SU-DHL-6 (cell line): ENCODE measurements at regions not wholly inside any gene's neighbourhood (a gene's known extent, or its start where the extent isn't known, plus 50 kb on each side); places are given as distances from the start of the nearest gene placed in this dataset.

ENCODE experiments used
- EZH2phosphoT487 ChIP-seq: fragments of 200-600 bp; sonication (generic), shearing (Covaris generic); conservative IDR thresholded peaks from 2 replicates; pipeline ENCODE4 v1.6.1; 2018; ENCODE audit warnings: mild to moderate bottlenecking, antibody characterized with exemption, low read length, moderate library complexity, mixed read lengths
- TF ChIP-seq, protein P1 (sequence below): fragments of 200-600 bp; sonication (generic); IDR thresholded peaks from one replicate; pipeline ENCODE4 v1.5.1; 2017; ENCODE audit warnings: antibody characterized with exemption, mild to moderate bottlenecking, low read length, moderate library complexity; ENCODE audit not compliant: insufficient read depth, poor library complexity, severe bottlenecking

DNA sequence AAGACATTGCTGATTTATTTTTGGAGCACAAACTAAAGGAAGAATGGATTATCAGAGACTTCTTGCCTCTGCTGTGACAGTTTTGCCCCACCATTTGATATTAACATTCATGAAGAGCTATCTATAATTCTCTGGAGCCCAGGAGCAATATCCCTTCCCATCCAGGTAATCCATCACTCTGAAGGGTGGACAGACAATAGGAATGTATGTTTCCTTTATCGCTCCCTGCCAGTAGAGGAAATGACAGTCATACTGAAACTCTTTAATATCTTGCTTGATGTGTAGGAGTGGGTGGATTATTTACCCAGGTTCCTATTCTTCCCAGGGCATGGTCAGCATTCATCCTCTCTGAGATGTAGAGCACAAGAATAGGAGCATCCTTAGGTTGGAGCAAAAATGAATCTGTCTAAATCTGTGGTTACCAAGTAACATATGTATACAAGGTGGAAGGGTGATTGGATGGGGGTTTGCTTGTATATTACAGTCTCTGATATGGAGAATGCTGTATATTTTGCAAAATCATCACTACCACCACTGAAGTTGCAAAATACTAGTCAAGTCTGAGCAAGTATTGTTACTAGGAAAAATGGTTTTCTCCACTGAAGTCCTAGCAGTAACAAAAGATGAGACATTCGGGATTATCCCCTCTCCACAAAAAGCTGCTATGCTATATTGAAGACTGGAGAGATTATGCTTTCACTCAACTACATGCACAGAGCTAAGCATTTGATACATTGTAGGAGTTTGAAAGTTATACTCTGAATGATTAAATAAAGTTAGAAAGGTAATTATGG is 151.6 kb downstream of the CBLL2 start:
- no peak for TF ChIP-seq EZH2phosphoT487
- TF ChIP-seq, protein P1, sequence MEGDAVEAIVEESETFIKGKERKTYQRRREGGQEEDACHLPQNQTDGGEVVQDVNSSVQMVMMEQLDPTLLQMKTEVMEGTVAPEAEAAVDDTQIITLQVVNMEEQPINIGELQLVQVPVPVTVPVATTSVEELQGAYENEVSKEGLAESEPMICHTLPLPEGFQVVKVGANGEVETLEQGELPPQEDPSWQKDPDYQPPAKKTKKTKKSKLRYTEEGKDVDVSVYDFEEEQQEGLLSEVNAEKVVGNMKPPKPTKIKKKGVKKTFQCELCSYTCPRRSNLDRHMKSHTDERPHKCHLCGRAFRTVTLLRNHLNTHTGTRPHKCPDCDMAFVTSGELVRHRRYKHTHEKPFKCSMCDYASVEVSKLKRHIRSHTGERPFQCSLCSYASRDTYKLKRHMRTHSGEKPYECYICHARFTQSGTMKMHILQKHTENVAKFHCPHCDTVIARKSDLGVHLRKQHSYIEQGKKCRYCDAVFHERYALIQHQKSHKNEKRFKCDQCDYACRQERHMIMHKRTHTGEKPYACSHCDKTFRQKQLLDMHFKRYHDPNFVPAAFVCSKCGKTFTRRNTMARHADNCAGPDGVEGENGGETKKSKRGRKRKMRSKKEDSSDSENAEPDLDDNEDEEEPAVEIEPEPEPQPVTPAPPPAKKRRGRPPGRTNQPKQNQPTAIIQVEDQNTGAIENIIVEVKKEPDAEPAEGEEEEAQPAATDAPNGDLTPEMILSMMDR: no peak
